GM23338 (cell line): ENCODE measurements at regions not wholly inside any gene's neighbourhood (a gene's known extent, or its start where the extent isn't known, plus 50 kb on each side); places are given as distances from the start of the nearest gene placed in this dataset.

Experiments used
- ATAC-seq: fragments of 200-7000 bp; cut with Tn5 transposase; 3 replicates; pipeline ENCODE4 v1.9.1; 2020
- DNase-seq: peaks from one replicate; pipeline ENCODE4 v3.0.0-alpha.2; 2015; ENCODE audit warnings: low spot score
- H2AFZ ChIP-seq: fragments of 200-600 bp; sonication (generic); 2 replicates; pipeline ENCODE4 v1.8.0; 2016; ENCODE audit warnings: antibody characterized with exemption, mild to moderate bottlenecking, moderate library complexity
- H3F3A ChIP-seq: fragments of 200-600 bp; sonication (generic); replicated peaks from 2 replicates; pipeline ENCODE4 v1.8.0; 2017; ENCODE audit warnings: antibody characterized with exemption, mixed run types, low read depth
- H3K27ac ChIP-seq: fragments of 200-600 bp; sonication (generic); 2 replicates; pipeline ENCODE4 v1.6.1; 2016; ENCODE audit warnings: low read depth
- H3K27me3 ChIP-seq: fragments of 200-600 bp; sonication (generic); 2 replicates; pipeline ENCODE4 v1.8.0; 2016; ENCODE audit warnings: mild to moderate bottlenecking, mixed run types, moderate library complexity; ENCODE audit not compliant: insufficient read depth
- H3K36me3 ChIP-seq: fragments of 200-600 bp; sonication (generic); 2 replicates; pipeline ENCODE4 v1.8.0; 2016; ENCODE audit warnings: mild to moderate bottlenecking; ENCODE audit not compliant: insufficient read depth
- H3K4me1 ChIP-seq: fragments of 200-600 bp; sonication (generic); 2 replicates; pipeline ENCODE4 v1.8.0; 2016; ENCODE audit warnings: mild to moderate bottlenecking, moderate library complexity; ENCODE audit not compliant: insufficient read depth
- H3K4me2 ChIP-seq: fragments of 200-600 bp; sonication (generic); 2 replicates; pipeline ENCODE4 v1.7.1; 2017; ENCODE audit warnings: mixed run types
- H3K4me3 ChIP-seq: fragments of 200-600 bp; sonication (generic); 2 replicates; pipeline ENCODE4 v1.6.1; 2016; ENCODE audit warnings: mixed run types
- H3K79me2 ChIP-seq: fragments of 200-600 bp; sonication (generic); replicated peaks from 2 replicates; pipeline ENCODE4 v1.8.0; 2017; ENCODE audit warnings: mild to moderate bottlenecking; ENCODE audit not compliant: insufficient read depth
- H3K9me2 ChIP-seq: fragments of 200-600 bp; sonication (generic); 2 replicates; pipeline ENCODE4 v1.8.0; 2017; ENCODE audit not compliant: insufficient read depth
- H4K20me1 ChIP-seq: fragments of 200-600 bp; sonication (generic); replicated peaks from 2 replicates; pipeline ENCODE4 v1.8.0; 2017; ENCODE audit warnings: mild to moderate bottlenecking; ENCODE audit not compliant: insufficient read depth
- H3K27ac Mint-ChIP-seq: 2 replicates; pipeline ENCODE4 v1.8.0; 2020; ENCODE audit warnings: inconsistent platforms, mild to moderate bottlenecking, moderate library complexity, mixed read lengths
- H3K27me3 Mint-ChIP-seq: 3 replicates; pipeline ENCODE4 v1.8.0; 2022; ENCODE audit warnings: low read depth, mild to moderate bottlenecking, moderate library complexity, mixed read lengths, inconsistent platforms; ENCODE audit not compliant: insufficient read depth, poor library complexity
- H3K36me3 Mint-ChIP-seq: 3 replicates; pipeline ENCODE4 v1.8.0; 2021; ENCODE audit warnings: low read depth, mild to moderate bottlenecking, inconsistent platforms, moderate library complexity, mixed read lengths
- H3K4me1 Mint-ChIP-seq: 3 replicates; pipeline ENCODE4 v1.8.0; 2020; ENCODE audit warnings: mild to moderate bottlenecking, inconsistent platforms, mixed read lengths
- H3K4me3 Mint-ChIP-seq: 3 replicates; pipeline ENCODE4 v1.8.0; 2021; ENCODE audit warnings: moderate library complexity, mild to moderate bottlenecking, inconsistent platforms, mixed read lengths
- H3K9me3 Mint-ChIP-seq: 3 replicates; pipeline ENCODE4 v1.8.0; 2020; ENCODE audit warnings: moderate library complexity, mild to moderate bottlenecking, inconsistent platforms, mixed read lengths
- CREB1 ChIP-seq: fragments of 250-450 bp; sonication (Bioruptor Pico); IDR thresholded peaks from 2 replicates; pipeline ENCODE4 v1.5.0; 2020; ENCODE audit warnings: low read depth, mild to moderate bottlenecking, moderate library complexity
- ETS1 ChIP-seq: IDR thresholded peaks from 2 replicates; pipeline ENCODE4 v1.6.1; 2016; ENCODE audit warnings: antibody characterized with exemption
- EZH2 ChIP-seq: fragments of 200-600 bp; sonication (generic); IDR thresholded peaks from one replicate; pipeline ENCODE4 v1.8.0; 2017; ENCODE audit warnings: antibody characterized with exemption, mild to moderate bottlenecking, low read depth; ENCODE audit not compliant: unreplicated experiment
- EZH2phosphoT487 ChIP-seq: fragments of 200-600 bp; sonication (generic); IDR thresholded peaks from one replicate; pipeline ENCODE4 v1.8.1; 2018; ENCODE audit warnings: antibody characterized with exemption; ENCODE audit not compliant: unreplicated experiment
- JUNB ChIP-seq: IDR thresholded peaks from one replicate; pipeline ENCODE4 v1.6.1; 2016; ENCODE audit warnings: antibody characterized with exemption; ENCODE audit not compliant: unreplicated experiment
- NANOG ChIP-seq: IDR thresholded peaks from 2 replicates; pipeline ENCODE4 v1.6.1; 2016; ENCODE audit warnings: antibody characterized with exemption, borderline replicate concordance
- POLR2AphosphoS5 ChIP-seq: IDR thresholded peaks from 2 replicates; pipeline ENCODE4 v1.6.1; 2016; ENCODE audit warnings: antibody characterized with exemption, low read depth
- REST ChIP-seq: IDR thresholded peaks from one replicate; pipeline ENCODE4 v1.6.1; 2018; ENCODE audit warnings: antibody characterized with exemption; ENCODE audit not compliant: unreplicated experiment
- STAT1 ChIP-seq: IDR thresholded peaks from one replicate; pipeline ENCODE4 v1.6.1; 2016; ENCODE audit warnings: antibody characterized with exemption; ENCODE audit not compliant: unreplicated experiment
- ZNF114 ChIP-seq: fragments of 250-450 bp; sonication (Bioruptor Pico); IDR thresholded peaks from 2 replicates; pipeline ENCODE4 v1.5.0; 2020; ENCODE audit warnings: mild to moderate bottlenecking, moderate library complexity
- ZNF331 ChIP-seq: fragments of 250-450 bp; sonication (Bioruptor Pico); IDR thresholded peaks from 2 replicates; pipeline ENCODE4 v1.5.0; 2020; ENCODE audit warnings: low read depth, mild to moderate bottlenecking, moderate library complexity
- TF ChIP-seq, protein P1 (sequence below), 2 experiments: fragments of 200-600 bp in 1 of 2; sonication (generic) in 1 of 2; conservative IDR thresholded peaks; 2 replicates each; pipeline versions ENCODE4 v1.5.1 to v1.6.1; 2016 to 2017; ENCODE audit warnings: antibody characterized with exemption in 2 of 2, low read depth in 2 of 2, mild to moderate bottlenecking in 2 of 2, moderate library complexity in 1 of 2

DNA sequence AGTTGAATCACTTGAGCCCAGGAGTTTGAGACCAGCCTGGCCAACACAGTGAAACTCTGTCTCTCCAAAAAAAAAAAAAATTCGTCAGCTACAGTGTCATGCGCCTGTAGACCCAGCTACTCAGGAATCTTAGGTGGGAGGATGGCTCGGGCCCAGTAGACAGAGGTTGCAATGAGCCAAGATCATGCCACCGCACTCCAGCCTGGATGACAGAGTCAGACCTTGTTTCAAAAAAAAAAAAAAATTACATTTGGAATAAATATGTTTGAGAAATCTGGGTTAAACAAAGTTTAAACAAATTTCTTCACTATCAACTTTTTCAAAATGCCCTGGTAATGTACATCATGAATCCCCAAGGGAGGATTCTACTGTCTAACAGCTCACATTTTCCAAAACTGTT lies 187.0 kb upstream of the RASSF8 start:
- TF ChIP-seq REST (no peak), POLR2AphosphoS5 (no peak)
- H3K4me3 Mint-ChIP-seq: no peak overlapping the region
- Histone ChIP-seq H2AFZ (no peak overlapping the region), H3K79me2 (no peaks in the 10 kb centered on the region), H3K4me3 (no peak overlapping the region), H3K27ac (no peak overlapping the region), H3K36me3 (no peaks in the 10 kb centered on the region), H3K4me1 (peaks cover 4% of the 10 kb centered on the region; the same call in 1 of the 2 replicates), H3K27me3 (no peaks in the 10 kb centered on the region), H3K4me2 (no peak overlapping the region), H3K9me2 (no peaks in the 10 kb centered on the region), H3F3A (no peaks in the 10 kb centered on the region), H4K20me1 (no peaks in the 10 kb centered on the region)
- no peaks in the 10 kb centered on the region for H3K27me3 Mint-ChIP-seq
- ATAC-seq (no peak), DNase-seq (no peak)
- H3K9me3 Mint-ChIP-seq: no peaks in the 10 kb centered on the region
- H3K4me1 Mint-ChIP-seq: peaks cover 4% of the 10 kb centered on the region; the same call in 2 of the 3 replicates
- no peak overlapping the region for H3K27ac Mint-ChIP-seq
- no peaks in the 10 kb centered on the region for H3K36me3 Mint-ChIP-seq

DNA sequence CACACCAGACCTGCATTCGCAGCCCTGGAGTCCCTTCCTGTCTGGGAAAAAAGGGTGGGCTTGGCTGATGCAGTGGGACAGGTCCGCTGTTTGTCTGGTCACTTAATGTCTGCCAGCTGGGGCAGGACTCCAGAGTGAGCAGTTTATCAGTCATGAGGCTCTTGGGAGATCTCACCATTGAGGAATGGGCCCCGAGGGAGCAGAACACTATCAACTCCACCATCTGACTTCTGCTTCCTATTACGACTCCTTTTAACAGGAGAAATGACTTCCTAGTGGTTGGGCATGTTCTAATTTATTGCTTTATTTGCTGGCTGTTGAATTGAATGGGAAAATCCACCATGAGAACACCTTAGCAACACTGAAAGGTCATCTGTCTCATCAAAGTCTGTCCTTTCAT lies 182.5 kb upstream of the RASSF8 start:
- H3K27me3 Mint-ChIP-seq: no peaks in the 10 kb centered on the region
- DNase-seq (no peak), ATAC-seq (no peak)
- peaks cover 4% of the 10 kb centered on the region for H3K4me1 Mint-ChIP-seq
- H3F3A ChIP-seq: no peaks in the 10 kb centered on the region
- H3K36me3 ChIP-seq: no peaks in the 10 kb centered on the region
- H4K20me1 ChIP-seq: no peaks in the 10 kb centered on the region
- H3K27ac Mint-ChIP-seq: no peak overlapping the region
- no peak overlapping the region for H3K27ac ChIP-seq
- no peak overlapping the region for H3K4me2 ChIP-seq
- H3K9me2 ChIP-seq: no peaks in the 10 kb centered on the region
- H3K36me3 Mint-ChIP-seq: no peaks in the 10 kb centered on the region
- no peaks in the 10 kb centered on the region for H3K79me2 ChIP-seq
- no peak overlapping the region for H3K4me3 ChIP-seq
- no peak overlapping the region for H3K4me3 Mint-ChIP-seq
- H3K27me3 ChIP-seq: no peaks in the 10 kb centered on the region
- H3K9me3 Mint-ChIP-seq: no peaks in the 10 kb centered on the region
- peak overlapping the region; percentile 92 for H2AFZ ChIP-seq
- H3K4me1 ChIP-seq: no peaks in the 10 kb centered on the region
- TF ChIP-seq POLR2AphosphoS5 (no peak), EZH2 (no peak), REST (no peak), ZNF331 (CRISPR knock-in tag) (no peak), ETS1 (no peak), CREB1 (CRISPR knock-in tag) (no peak), EZH2phosphoT487 (no peak), NANOG (no peak), ZNF114 (no peak), STAT1 (no peak), JUNB (no peak)
- TF ChIP-seq, protein P1, sequence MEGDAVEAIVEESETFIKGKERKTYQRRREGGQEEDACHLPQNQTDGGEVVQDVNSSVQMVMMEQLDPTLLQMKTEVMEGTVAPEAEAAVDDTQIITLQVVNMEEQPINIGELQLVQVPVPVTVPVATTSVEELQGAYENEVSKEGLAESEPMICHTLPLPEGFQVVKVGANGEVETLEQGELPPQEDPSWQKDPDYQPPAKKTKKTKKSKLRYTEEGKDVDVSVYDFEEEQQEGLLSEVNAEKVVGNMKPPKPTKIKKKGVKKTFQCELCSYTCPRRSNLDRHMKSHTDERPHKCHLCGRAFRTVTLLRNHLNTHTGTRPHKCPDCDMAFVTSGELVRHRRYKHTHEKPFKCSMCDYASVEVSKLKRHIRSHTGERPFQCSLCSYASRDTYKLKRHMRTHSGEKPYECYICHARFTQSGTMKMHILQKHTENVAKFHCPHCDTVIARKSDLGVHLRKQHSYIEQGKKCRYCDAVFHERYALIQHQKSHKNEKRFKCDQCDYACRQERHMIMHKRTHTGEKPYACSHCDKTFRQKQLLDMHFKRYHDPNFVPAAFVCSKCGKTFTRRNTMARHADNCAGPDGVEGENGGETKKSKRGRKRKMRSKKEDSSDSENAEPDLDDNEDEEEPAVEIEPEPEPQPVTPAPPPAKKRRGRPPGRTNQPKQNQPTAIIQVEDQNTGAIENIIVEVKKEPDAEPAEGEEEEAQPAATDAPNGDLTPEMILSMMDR (conservative IDR thresholded peaks at IDR 0.05; ENCODE audit: low read depth in 2 of 2): no peak
